ENCODE measurements at regions not wholly inside any gene's neighbourhood (a gene's known extent, or its start where the extent isn't known, plus 50 kb on each side); places are given as distances from the start of the nearest gene placed in this dataset.
"Not testable (repeated sequence)": the region's sequence is repeated elsewhere in the genome, so short reads cannot be mapped to it uniquely, and the experiment has no call there.

- not testable (repeated sequence) for DNase-seq
These were observed 144.7 kb upstream of the CRYM start for GRCh38 chr16:21422824-21423223.

- not testable (repeated sequence) for DNase-seq
These were observed 126.6 kb upstream of the CRYM start for GRCh38 chr16:21404699-21405098.

GRCh38 chr16:21397866-21398265, 119.8 kb upstream of the CRYM start:
- DNase-seq: not testable (repeated sequence)

GRCh38 chr16:21396545-21396944, 118.5 kb upstream of the CRYM start:
- not testable (repeated sequence) for DNase-seq

- DNase-seq: not testable (repeated sequence)
These were observed 112.5 kb upstream of the CRYM start for GRCh38 chr16:21390634-21391033.

- DNase-seq: not testable (repeated sequence)
These were observed 111.8 kb upstream of the CRYM start for GRCh38 chr16:21389860-21390259.

- DNase-seq: not testable (repeated sequence)
These were observed 109.7 kb upstream of the CRYM start for GRCh38 chr16:21387757-21388156.

- DNase-seq: not testable (repeated sequence)
These were observed 108.3 kb upstream of the CRYM start for GRCh38 chr16:21386201-21386915.

- DNase-seq: not testable (repeated sequence)
These were observed 105.6 kb upstream of the CRYM start for GRCh38 chr16:21383682-21384081.

GRCh38 chr16:21379645-21380044, 101.6 kb upstream of the CRYM start:
- not testable (repeated sequence) for DNase-seq

GRCh38 chr16:21376196-21376899, 98.3 kb upstream of the CRYM start:
- not testable (repeated sequence) for DNase-seq

GRCh38 chr16:21375334-21375733, 97.2 kb upstream of the CRYM start:
- peak; percentile 36 for DNase-seq

GRCh38 chr16:21373454-21373853, 95.4 kb upstream of the CRYM start:
- not testable (repeated sequence) for DNase-seq

GRCh38 chr16:21372862-21373261, 94.8 kb upstream of the CRYM start:
- not testable (repeated sequence) for DNase-seq

- not testable (repeated sequence) for DNase-seq
These were observed 94.2 kb upstream of the CRYM start for GRCh38 chr16:21372162-21372835.

- DNase-seq: peak; percentile 51
These were observed 92.7 kb upstream of the CRYM start for GRCh38 chr16:21370791-21371190.

- not testable (repeated sequence) for DNase-seq
These were observed 91.2 kb upstream of the CRYM start for GRCh38 chr16:21368973-21369942.

- DNase-seq: not testable (repeated sequence)
These were observed 89.8 kb upstream of the CRYM start for GRCh38 chr16:21367733-21368421.

- DNase-seq: not testable (repeated sequence)
These were observed 88.9 kb upstream of the CRYM start for GRCh38 chr16:21366998-21367397.

GRCh38 chr16:21365541-21365940, 87.5 kb upstream of the CRYM start:
- DNase-seq: not testable (repeated sequence)

GRCh38 chr16:21363550-21364223, 85.6 kb upstream of the CRYM start:
- peak; percentile 60 for DNase-seq
